RWPE2 (cell line): ENCODE measurements at regions not wholly inside any gene's neighbourhood (a gene's known extent, or its start where the extent isn't known, plus 50 kb on each side); places are given as distances from the start of the nearest gene placed in this dataset.

Experiments used
- ATAC-seq: fragments of 200-7000 bp; cut with Tn5 transposase; 3 replicates; pipeline ENCODE4 v1.9.1; 2021; ENCODE audit warnings: low read depth
- DNase-seq: peaks from one replicate; pipeline ENCODE4 v3.0.0-alpha.2; 2020; ENCODE audit warnings: low spot score
- H3K27ac ChIP-seq: fragments of 450-650 bp; 2 replicates; pipeline ENCODE4 v1.5.1; 2017; ENCODE audit warnings: mild to moderate bottlenecking; ENCODE audit not compliant: poor library complexity, severe bottlenecking
- H3K27me3 ChIP-seq: fragments of 250-450 bp; sonication (Bioruptor Pico); 2 replicates; pipeline ENCODE4 v1.5.1; 2021; ENCODE audit warnings: mild to moderate bottlenecking, moderate library complexity; ENCODE audit not compliant: insufficient read depth, poor library complexity, severe bottlenecking
- H3K36me3 ChIP-seq: fragments of 250-450 bp; sonication (Bioruptor Pico); 2 replicates; pipeline ENCODE4 v1.5.1; 2020; ENCODE audit warnings: low read depth, mild to moderate bottlenecking, moderate library complexity
- H3K4me1 ChIP-seq: fragments of 250-450 bp; sonication (Bioruptor Pico); 2 replicates; pipeline ENCODE4 v1.5.1; 2021; ENCODE audit warnings: mild to moderate bottlenecking, moderate library complexity; ENCODE audit not compliant: insufficient read depth, poor library complexity, severe bottlenecking
- H3K4me3 ChIP-seq: fragments of 250-450 bp; sonication (Bioruptor Pico); 2 replicates; pipeline ENCODE4 v1.5.1; 2021; ENCODE audit warnings: mild to moderate bottlenecking, moderate library complexity; ENCODE audit not compliant: severe bottlenecking
- H3K9me3 ChIP-seq: fragments of 250-450 bp; sonication (Bioruptor Pico); 2 replicates; pipeline ENCODE4 v1.5.1; 2021; ENCODE audit warnings: mild to moderate bottlenecking, moderate library complexity; ENCODE audit not compliant: severe bottlenecking
- CTCF ChIP-seq: fragments of 450-650 bp; IDR thresholded peaks from one replicate; pipeline ENCODE4 v1.5.1; 2017; ENCODE audit warnings: mild to moderate bottlenecking, moderate library complexity; ENCODE audit not compliant: poor library complexity, severe bottlenecking

- H3K9me3 ChIP-seq: no peaks in the 10 kb centered on the region
- TF ChIP-seq CTCF: no peak
- H3K4me3 ChIP-seq: no peak overlapping the region
- H3K27me3 ChIP-seq: no peaks in the 10 kb centered on the region
- ATAC-seq: no peak
- no peak overlapping the region for H3K27ac ChIP-seq
- no peak for DNase-seq
- H3K4me1 ChIP-seq: no peaks in the 10 kb centered on the region
- H3K36me3 ChIP-seq: no peaks in the 10 kb centered on the region
Measured at GRCh38 chr2:172153156-172153555, 50.5 kb upstream of the DLX2 start.

- ATAC-seq: no peak
- DNase-seq: no peak
Measured at GRCh38 chr2:172153757-172154156, 51.1 kb upstream of the DLX2 start.

GRCh38 chr2:172155752-172156151, 53.1 kb upstream of the DLX2 start:
- TF ChIP-seq CTCF: no peak
- no peak overlapping the region for H3K4me3 ChIP-seq
- no peak for ATAC-seq

More at GRCh38 chr2:172153757-172154156, 51.1 kb upstream of the DLX2 start:
- Histone ChIP-seq H3K27me3 (no peaks in the 10 kb centered on the region), H3K4me1 (no peaks in the 10 kb centered on the region), H3K9me3 (no peaks in the 10 kb centered on the region), H3K27ac (no peak overlapping the region), H3K36me3 (no peaks in the 10 kb centered on the region), H3K4me3 (no peak overlapping the region)
- TF ChIP-seq CTCF: no peak

GRCh38 chr2:172160839-172161238, 58.1 kb upstream of the DLX2 start:
- TF ChIP-seq CTCF: no peak

More at GRCh38 chr2:172155752-172156151, 53.1 kb upstream of the DLX2 start:
- Histone ChIP-seq H3K4me1 (no peaks in the 10 kb centered on the region), H3K27me3 (no peaks in the 10 kb centered on the region), H3K27ac (no peak overlapping the region), H3K36me3 (no peaks in the 10 kb centered on the region), H3K9me3 (no peaks in the 10 kb centered on the region)
- no peak for DNase-seq

GRCh38 chr2:172162225-172162733, 59.6 kb upstream of the DLX2 start:
- ATAC-seq: no peak
- Histone ChIP-seq H3K4me1 (no peaks in the 10 kb centered on the region), H3K36me3 (no peaks in the 10 kb centered on the region), H3K9me3 (no peaks in the 10 kb centered on the region), H3K27ac (no peak overlapping the region), H3K4me3 (no peak overlapping the region), H3K27me3 (no peaks in the 10 kb centered on the region)
- no peak for TF ChIP-seq CTCF
- no peak for DNase-seq

More at GRCh38 chr2:172160839-172161238, 58.1 kb upstream of the DLX2 start:
- H3K4me1 ChIP-seq: no peaks in the 10 kb centered on the region
- H3K27ac ChIP-seq: no peak overlapping the region
- H3K4me3 ChIP-seq: no peak overlapping the region
- no peaks in the 10 kb centered on the region for H3K27me3 ChIP-seq
- DNase-seq (no peak), ATAC-seq (no peak)
- no peaks in the 10 kb centered on the region for H3K36me3 ChIP-seq
- no peaks in the 10 kb centered on the region for H3K9me3 ChIP-seq
